Activated T-cell treated with anti-CD3 and anti-CD28 coated beads, Interleukin-2, amount 50 U/mL, for 48 hours (primary cell): ENCODE measurements at regions not wholly inside any gene's neighbourhood (a gene's known extent, or its start where the extent isn't known, plus 50 kb on each side); places are given as distances from the start of the nearest gene placed in this dataset.
"Not testable (repeated sequence)": the region's sequence is repeated elsewhere in the genome, so short reads cannot be mapped to it uniquely, and the experiment has no call there.

ENCODE experiments used
- DNase-seq, 2 experiments: peaks; one replicate each; pipeline ENCODE4 v3.0.0-alpha.2; 2020

DNA sequence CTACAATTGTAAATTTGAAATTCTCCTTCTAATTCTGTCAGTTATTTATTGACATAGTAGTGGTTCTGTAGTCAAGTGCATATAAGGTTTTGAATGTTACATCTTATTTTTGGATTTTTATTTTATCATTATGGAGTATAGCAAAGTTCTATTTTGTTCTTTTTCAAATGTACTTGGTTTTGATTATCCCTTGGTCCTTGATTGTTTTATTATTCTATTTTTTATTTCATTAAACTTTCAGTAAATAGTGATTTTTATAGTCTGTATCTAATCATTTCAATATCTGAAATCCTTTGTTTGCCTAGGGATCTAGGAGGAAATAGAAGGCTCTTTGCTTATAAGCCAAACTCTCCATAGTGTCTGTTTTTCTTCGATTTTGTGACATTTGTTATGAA lies 87.8 kb downstream of the HFE start:
- no peak for DNase-seq

- DNase-seq, result peak; percentile 53 to 56
Measured at GRCh38 chr6:26175428-26176181, 88.4 kb downstream of the HFE start.

DNA sequence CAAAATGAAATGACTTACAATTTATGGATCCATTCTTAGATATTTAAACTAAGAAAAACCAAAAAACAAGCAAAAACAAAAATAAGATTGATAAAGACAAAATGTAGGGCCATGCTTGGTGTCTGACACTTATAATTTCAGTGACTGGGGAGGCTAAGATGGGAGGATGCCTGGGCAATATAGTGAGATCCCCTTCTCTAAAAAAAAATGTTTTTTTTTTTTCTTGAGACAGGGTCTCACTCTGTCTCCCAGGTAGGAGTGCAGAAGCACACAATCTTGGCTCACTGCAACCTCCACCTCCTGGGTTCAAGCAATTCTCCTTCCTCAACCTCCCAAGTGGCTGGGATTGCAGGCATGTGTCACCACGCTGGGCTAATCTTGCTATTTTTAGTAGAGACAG lies 92.4 kb downstream of the HFE start:
- DNase-seq, result no peak

GRCh38 chr6:26180346-26180745 lies 93.1 kb downstream of the HFE start:
- DNase-seq, result no peak

- DNase-seq, result peak in 1 of 2 experiments; percentile 41
Measured at GRCh38 chr6:26183237-26183580, 96.0 kb downstream of the HFE start.

- DNase-seq, result peak; percentile 83 to 84
Measured at GRCh38 chr6:26183581-26184366, 96.5 kb downstream of the HFE start.

GRCh38 chr6:26184367-26184891 lies 97.2 kb downstream of the HFE start:
- DNase-seq, result no peak

DNA sequence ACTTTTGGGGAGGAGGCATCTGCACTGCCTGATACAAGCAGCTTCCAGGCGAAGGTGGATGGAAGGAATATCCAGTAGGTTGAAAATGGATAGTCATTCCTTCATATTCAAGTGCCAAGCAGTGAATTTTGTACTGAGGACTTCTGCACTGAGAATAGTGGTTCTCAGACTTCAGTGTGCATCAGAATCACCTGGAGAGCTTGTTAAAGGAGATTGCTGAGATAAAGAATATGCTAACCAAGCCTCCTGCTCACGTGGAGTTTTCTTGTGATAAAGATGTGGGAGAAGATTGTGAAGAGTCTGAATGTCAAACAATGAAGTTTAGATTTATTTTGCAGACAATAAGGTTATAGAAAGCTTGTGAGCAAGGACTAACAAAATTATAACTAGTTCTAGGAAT lies 97.8 kb downstream of the HFE start:
- DNase-seq, result no peak

DNA sequence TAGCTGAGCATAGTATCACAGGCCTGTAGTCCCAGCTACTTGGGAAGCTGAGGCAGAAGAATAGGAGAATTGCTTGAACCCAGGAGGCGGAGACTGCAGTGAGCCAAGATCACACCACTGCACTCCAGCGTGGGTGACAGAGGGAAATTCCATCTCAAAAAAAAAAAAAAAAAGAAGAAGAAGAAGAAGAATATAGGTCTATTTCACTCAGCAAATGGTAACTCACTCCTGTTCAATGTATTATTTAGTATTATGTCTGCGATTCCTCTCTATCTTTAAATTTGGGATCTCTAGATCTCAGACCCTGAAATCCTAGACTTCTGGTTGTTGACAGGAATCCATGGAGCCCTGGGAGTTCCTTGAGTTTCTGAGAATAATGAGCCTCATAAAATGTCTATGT lies 98.6 kb downstream of the HFE start:
- DNase-seq, result no peak

DNA sequence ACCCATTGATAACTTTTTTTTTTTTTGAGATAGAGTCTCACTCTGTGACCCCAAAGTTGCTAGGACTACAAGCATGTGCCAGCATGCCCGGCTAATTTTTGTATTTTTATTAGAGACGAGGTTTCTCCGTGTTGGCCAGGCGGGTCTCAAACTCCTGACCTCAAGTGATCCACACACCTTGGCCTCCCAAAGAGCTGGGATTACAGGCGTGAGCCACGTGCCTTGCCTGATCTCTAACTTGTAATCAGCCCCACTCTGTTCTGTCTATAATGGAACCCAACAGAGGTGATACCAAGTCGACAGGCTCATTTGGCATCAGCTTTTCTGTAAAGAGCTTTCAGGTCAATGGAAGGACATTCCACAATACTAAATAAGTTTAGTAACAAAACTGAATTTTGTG lies 99.4 kb downstream of the HFE start:
- DNase-seq, result no peak

DNA sequence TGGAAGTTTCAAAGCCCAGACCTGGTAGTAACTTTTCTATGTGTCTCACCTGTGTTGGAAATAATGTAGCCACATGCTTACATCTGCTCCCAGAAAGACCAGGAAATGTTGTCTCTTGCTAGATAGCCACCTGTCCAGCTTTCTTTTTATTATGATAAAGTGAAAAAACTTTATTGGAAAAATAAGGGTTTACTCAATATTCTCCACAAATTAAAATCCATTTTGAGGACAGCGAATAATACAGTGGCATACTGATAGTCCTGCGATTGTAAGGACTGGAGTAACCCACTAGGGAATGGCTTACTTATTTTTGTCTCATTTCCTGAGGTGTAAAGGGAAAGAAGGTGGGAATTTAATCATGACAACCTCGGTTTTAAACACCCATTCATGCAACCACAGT lies 100.1 kb downstream of the HFE start:
- DNase-seq, result no peak

DNA sequence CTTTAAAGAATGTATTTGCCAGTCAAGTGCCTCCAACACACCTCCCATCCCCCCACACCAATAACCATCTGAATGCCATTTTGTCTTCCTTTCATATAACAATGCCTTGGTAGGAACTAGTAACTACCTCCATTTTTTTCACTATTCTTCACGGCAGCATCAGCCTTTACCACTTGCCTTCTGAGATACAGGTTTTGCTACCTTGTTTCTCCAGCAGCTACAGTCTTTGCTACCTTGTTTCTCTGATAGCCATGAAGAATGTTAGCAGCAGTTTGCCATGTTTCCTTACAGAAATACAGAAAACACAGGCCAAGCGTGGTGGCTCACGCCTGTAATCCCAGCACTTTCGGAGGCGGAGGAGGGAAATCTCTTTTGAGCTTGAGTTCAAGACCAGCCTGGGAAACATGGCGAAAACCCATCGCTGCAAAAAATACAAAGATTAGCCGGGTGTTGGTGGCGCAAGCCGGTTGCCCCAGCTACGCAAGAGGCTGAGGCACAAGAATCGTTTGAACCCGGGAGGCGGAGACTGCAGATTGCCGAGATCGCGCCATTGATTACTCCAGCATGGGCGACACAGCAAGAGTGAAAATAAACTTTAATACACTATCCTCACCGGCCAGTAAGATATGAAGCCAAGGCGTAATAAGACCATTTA lies 100.9 kb downstream of the HFE start:
- peak; percentile 66 to 74 for DNase-seq

DNA sequence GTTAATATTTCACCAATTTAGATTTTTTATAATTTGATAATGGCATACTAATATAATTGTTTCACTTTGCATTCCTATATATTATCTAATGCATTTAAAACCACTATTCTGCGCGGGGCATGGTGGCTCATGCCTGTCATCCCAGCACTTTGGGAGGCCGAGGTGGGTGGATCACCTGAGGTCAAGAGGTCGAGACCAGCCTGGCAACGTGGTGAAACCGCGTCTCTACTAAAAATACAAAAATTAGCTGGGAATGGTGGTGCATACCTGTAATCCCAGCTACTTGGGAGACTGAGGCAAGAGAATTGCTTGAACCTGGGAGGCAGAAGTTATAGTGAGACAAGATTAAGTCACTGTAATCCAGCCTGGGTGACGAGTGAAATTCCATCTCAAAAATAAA lies 104.3 kb downstream of the HFE start:
- DNase-seq, result not testable (repeated sequence)

DNA sequence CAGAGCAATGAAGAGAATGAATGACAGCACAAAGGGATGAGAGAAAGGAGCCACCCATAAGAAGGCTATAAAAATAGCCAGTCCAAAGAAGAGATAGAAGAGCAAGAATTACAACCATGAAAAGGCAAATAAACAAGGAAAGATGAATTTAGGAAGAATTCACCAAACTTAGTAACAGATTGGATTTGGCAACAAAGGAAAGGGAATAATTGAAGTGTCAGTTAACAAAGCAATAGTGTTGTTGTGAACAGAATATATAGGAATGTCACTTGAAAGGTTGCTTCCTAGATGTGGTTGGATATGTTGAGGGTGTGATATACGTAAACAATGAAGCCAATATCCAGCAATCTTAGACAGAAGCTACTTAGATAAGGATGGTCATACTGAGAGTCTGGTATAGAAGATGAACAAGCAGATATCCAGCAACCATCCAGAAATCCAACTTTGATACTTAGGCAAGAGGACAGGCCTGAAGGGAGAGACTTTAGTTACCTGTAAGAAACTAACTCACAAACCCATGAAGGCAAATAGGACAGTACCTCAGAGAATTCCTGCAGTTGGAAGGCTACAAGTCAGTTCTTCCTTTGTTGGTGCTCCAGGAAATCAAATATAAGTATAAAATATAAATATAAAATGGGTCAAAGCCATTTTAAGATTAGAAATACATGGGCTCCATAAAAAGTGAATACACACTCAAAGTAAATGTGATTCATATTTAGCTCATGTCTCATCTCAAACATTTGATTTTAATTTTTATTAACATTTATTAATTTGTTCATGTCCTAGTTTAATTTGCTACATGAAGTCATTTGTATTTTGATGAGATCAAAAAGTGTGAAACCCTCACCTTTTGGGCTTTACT lies 106.5 kb downstream of the HFE start:
- DNase-seq, result no peak

GRCh38 chr6:26194329-26194701 lies 107.1 kb downstream of the HFE start:
- no peak for DNase-seq

GRCh38 chr6:26194816-26195375 lies 107.7 kb downstream of the HFE start:
- DNase-seq, result no peak

DNA sequence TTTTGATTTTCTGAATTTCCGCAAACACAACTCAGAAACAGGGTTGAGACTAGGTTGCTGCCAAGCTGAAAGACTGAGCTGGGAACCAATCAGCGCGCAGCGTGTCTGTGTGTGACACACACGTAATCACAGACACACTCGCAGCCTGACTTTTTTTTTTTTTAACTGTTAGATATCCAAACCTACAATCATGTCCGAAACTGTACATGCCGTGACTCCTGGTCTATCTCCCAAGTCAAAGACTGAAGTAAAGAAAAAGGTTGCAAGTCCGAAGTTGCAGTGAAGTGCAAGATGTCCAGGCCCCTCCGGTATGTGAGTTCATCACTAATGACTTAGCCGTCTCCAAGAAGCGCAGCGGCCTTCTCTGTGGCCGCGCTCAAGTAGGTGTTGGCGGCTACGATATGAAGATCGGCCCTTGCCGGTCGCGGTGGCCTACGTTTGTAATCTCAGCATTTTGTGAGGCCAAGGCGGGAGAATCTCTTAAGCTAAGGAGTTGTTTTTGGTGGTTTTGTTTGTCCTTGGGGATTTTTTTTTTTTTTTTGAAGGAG lies 108.2 kb downstream of the HFE start:
- DNase-seq, result peak; percentile 75 to 82

DNA sequence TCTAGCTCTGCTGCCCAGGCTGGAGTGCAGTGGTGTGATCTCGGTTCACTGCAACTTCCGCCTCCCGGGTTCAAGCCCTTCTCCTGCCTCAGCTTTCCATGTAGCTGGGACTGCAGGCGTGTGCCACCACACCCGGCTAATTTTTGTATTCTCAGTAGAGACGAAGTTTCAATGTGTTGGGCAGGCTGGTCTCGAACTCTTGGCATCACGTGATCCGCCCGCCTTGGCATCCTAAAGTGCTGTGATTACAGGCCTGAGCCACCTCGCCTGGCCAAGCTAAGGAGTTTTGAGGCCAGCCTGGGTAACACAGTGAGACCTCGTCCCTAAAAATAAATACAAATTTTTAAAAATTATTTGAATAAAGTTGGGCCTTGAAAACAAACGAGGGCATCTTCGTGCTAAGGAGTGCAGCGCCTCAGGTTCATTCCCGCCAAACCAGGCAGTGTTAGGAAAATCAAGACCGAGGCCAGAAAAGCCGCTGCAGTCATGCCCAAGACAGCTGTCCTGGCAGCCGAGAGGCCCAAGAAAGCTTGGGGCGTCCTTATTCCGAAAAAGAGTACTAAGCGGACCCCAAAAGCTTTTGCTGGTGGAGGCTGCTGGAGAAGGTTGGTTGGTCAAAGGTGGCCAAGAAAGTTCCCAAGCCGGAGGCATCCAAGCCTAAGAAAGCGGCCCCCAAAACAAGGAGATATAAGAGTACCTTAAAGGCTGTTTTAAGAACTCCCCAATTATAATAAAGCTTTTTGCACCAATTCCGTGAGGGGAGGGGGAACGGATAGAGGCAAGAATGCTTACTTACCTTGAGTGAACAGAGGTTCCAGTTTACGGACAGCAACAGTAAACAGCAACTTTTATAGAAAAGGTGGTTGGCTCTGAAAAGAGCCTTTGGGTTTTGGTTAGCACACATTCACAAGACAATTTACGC lies 109.0 kb downstream of the HFE start:
- peak; percentile 73 to 74 for DNase-seq

GRCh38 chr6:26196846-26197635 lies 109.8 kb downstream of the HFE start:
- peak; percentile 79 to 83 for DNase-seq

GRCh38 chr6:26197636-26197932 lies 110.4 kb downstream of the HFE start:
- no peak for DNase-seq
